Stomach (tissue), 4 donors: ENCODE measurements at regions not wholly inside any gene's neighbourhood (a gene's known extent, or its start where the extent isn't known, plus 50 kb on each side); places are given as distances from the start of the nearest gene placed in this dataset.

ENCODE experiments used
- CTCF ChIP-seq, 7 experiments: fragments of 450-650 bp in 4 of 7; fragments of 200-600 bp in 3 of 7; sonication (generic) in 3 of 7; IDR thresholded peaks; one replicate each; pipeline ENCODE4 v1.5.1; 2016 to 2019; ENCODE audit warnings: antibody characterized with exemption in 7 of 7, control low read depth in 2 of 7, mild to moderate bottlenecking in 1 of 7
- EP300 ChIP-seq: sonication (generic); formaldehyde crosslinking; IDR thresholded peaks from one replicate; pipeline ENCODE4 v1.6.1; 2017; ENCODE audit warnings: antibody characterized with exemption
- POLR2A ChIP-seq, 4 donors: fragments of 450-650 bp; IDR thresholded peaks; one replicate each; pipeline ENCODE4 v1.6.1; 2016; ENCODE audit warnings: antibody characterized with exemption in 4 of 4, control low read depth in 2 of 4, mild to moderate bottlenecking in 1 of 4, moderate library complexity in 1 of 4

- TF ChIP-seq CTCF (IDR thresholded peaks at IDR 0.05) (no peak), POLR2A (IDR thresholded peaks at IDR 0.05) (no peak), EP300 (no peak)
These were observed 294.3 kb downstream of the RPS24 start for GRCh38 chr10:78327778-78328591.
